ENCODE measurements at regions not wholly inside any gene's neighbourhood (a gene's known extent, or its start where the extent isn't known, plus 50 kb on each side); places are given as distances from the start of the nearest gene placed in this dataset.

- no peak overlapping the region for H3K4me3 Mint-ChIP-seq
- intact Hi-C loops (cut with micrococcal nuclease), result no loop called here
- no peaks in the 10 kb centered on the region for H3K4me1 Mint-ChIP-seq
- peaks cover 0 to 23% (median 0%) of the 10 kb centered on the region in 5 donors for H3K27me3 Mint-ChIP-seq
- no peak overlapping the region for H3K27ac Mint-ChIP-seq
- Histone ChIP-seq H3K9me3 (ENCODE audit: control insufficient read depth in 2 of 3, low read length in 3 of 3) (no peaks in the 10 kb centered on the region), H3K4me3 (ENCODE audit: low read length) (no peak overlapping the region), H3K36me3 (ENCODE audit: control insufficient read depth in 2 of 3, insufficient read depth in 3 of 3, low read length in 3 of 3) (no peaks in the 10 kb centered on the region), H3K27ac (ENCODE audit: low read depth, low read length) (no peak overlapping the region), H3K4me1 (ENCODE audit: control insufficient read depth in 2 of 2, insufficient read depth in 2 of 2, low read length in 2 of 2) (no peaks in the 10 kb centered on the region), H3K27me3 (ENCODE audit: control insufficient read depth in 2 of 2, insufficient read depth in 2 of 2, low read length in 2 of 2) (no peaks in the 10 kb centered on the region)
- CTCF ChIA-PET, result no interaction called here
- no peaks in the 10 kb centered on the region for H3K9me3 Mint-ChIP-seq
- no peak for DNase-seq
- POLR2A ChIA-PET, result no interaction called here
- H3K36me3 Mint-ChIP-seq, result no peaks in the 10 kb centered on the region
- no peak for ATAC-seq
Observed at GRCh38 chr12:75822416-75822815, 209.2 kb downstream of the PHLDA1 start.

GRCh38 chr12:75820848-75821578 lies 210.6 kb downstream of the PHLDA1 start:
- Mint-ChIP-seq H3K27ac (no peak overlapping the region), H3K4me3 (no peak overlapping the region), H3K27me3 (peaks cover 0 to 23% (median 0%) of the 10 kb centered on the region in 5 donors), H3K36me3 (no peaks in the 10 kb centered on the region), H3K9me3 (no peaks in the 10 kb centered on the region), H3K4me1 (peaks cover 0 to 4% (median 0%) of the 10 kb centered on the region in 7 donors)
- Histone ChIP-seq H3K4me1 (ENCODE audit: control insufficient read depth in 2 of 2, insufficient read depth in 2 of 2, low read length in 2 of 2) (no peaks in the 10 kb centered on the region), H3K9me3 (ENCODE audit: control insufficient read depth in 2 of 3, low read length in 3 of 3) (no peaks in the 10 kb centered on the region), H3K27me3 (ENCODE audit: control insufficient read depth in 2 of 2, insufficient read depth in 2 of 2, low read length in 2 of 2) (no peaks in the 10 kb centered on the region), H3K4me3 (ENCODE audit: low read length) (no peak overlapping the region), H3K27ac (ENCODE audit: low read depth, low read length) (no peak overlapping the region), H3K36me3 (ENCODE audit: control insufficient read depth in 2 of 3, insufficient read depth in 3 of 3, low read length in 3 of 3) (no peaks in the 10 kb centered on the region)
- no peak for ATAC-seq
- DNase-seq, result no peak
- intact Hi-C loops (cut with micrococcal nuclease), result no loop called here
- CTCF ChIA-PET, result interaction anchor here (0.5 to 1.2 kb wide), 3 partner anchors 8 to 209 kb away, joined by 3 to 4 read pairs (median 3); no protein-coding TSS in a partner anchor
- POLR2A ChIA-PET, result no interaction called here

GRCh38 chr12:75820071-75820470 lies 211.5 kb downstream of the PHLDA1 start:
- Histone ChIP-seq H3K4me3 (ENCODE audit: low read length) (no peak overlapping the region), H3K9me3 (ENCODE audit: control insufficient read depth in 2 of 3, low read length in 3 of 3) (no peaks in the 10 kb centered on the region), H3K27ac (ENCODE audit: low read depth, low read length) (no peak overlapping the region), H3K36me3 (ENCODE audit: control insufficient read depth in 2 of 3, insufficient read depth in 3 of 3, low read length in 3 of 3) (no peaks in the 10 kb centered on the region), H3K4me1 (ENCODE audit: control insufficient read depth in 2 of 2, insufficient read depth in 2 of 2, low read length in 2 of 2) (peaks cover 0 to 2% of the 10 kb centered on the region in 2 donors), H3K27me3 (ENCODE audit: control insufficient read depth in 2 of 2, insufficient read depth in 2 of 2, low read length in 2 of 2) (no peaks in the 10 kb centered on the region)
- H3K27ac Mint-ChIP-seq, result no peak overlapping the region
- intact Hi-C loops (cut with micrococcal nuclease), result no loop called here
- no peaks in the 10 kb centered on the region for H3K9me3 Mint-ChIP-seq
- ATAC-seq (no peak), DNase-seq (no peak)
- no peaks in the 10 kb centered on the region for H3K36me3 Mint-ChIP-seq
- H3K27me3 Mint-ChIP-seq, result peaks cover 0 to 23% (median 0%) of the 10 kb centered on the region in 5 donors
- CTCF ChIA-PET, result interaction anchor here (0.5 to 1.2 kb wide), 3 partner anchors 7 to 208 kb away, joined by 3 to 4 read pairs (median 3); no protein-coding TSS in a partner anchor
- H3K4me3 Mint-ChIP-seq, result no peak overlapping the region
- peaks cover 0 to 4% (median 0%) of the 10 kb centered on the region in 7 donors for H3K4me1 Mint-ChIP-seq
- POLR2A ChIA-PET, result no interaction called here

- H3K27me3 Mint-ChIP-seq, result peaks cover 0 to 20% (median 0%) of the 10 kb centered on the region in 5 donors
- no peaks in the 10 kb centered on the region for H3K27me3 ChIP-seq (ENCODE audit: control insufficient read depth in 2 of 2, insufficient read depth in 2 of 2, low read length in 2 of 2)
- DNase-seq, result no peak
- CTCF ChIA-PET, result no interaction called here
- POLR2A ChIA-PET, result no interaction called here
- H3K4me3 Mint-ChIP-seq, result no peak overlapping the region
- no peaks in the 10 kb centered on the region for H3K9me3 ChIP-seq (ENCODE audit: control insufficient read depth in 2 of 3, low read length in 3 of 3)
- no peak overlapping the region for H3K27ac Mint-ChIP-seq
- peaks cover 0 to 7% of the 10 kb centered on the region in 2 donors for H3K4me1 ChIP-seq (ENCODE audit: control insufficient read depth in 2 of 2, insufficient read depth in 2 of 2, low read length in 2 of 2)
- no peak overlapping the region for H3K27ac ChIP-seq (ENCODE audit: low read depth, low read length)
- intact Hi-C loops (cut with micrococcal nuclease), result loop anchor here in 1 of 2 donors (5.0 to 10.0 kb wide), 2 partner anchors 158 to 295 kb away; no protein-coding TSS in a partner anchor
- H3K9me3 Mint-ChIP-seq, result no peaks in the 10 kb centered on the region
- no peak overlapping the region for H3K4me3 ChIP-seq (ENCODE audit: low read length)
- no peaks in the 10 kb centered on the region for H3K36me3 ChIP-seq (ENCODE audit: control insufficient read depth in 2 of 3, insufficient read depth in 3 of 3, low read length in 3 of 3)
- no peak for ATAC-seq
- no peaks in the 10 kb centered on the region for H3K36me3 Mint-ChIP-seq
- H3K4me1 Mint-ChIP-seq, result peaks cover 0 to 7% (median 0%) of the 10 kb centered on the region in 7 donors
Observed at GRCh38 chr12:75819512-75819911, 212.1 kb downstream of the PHLDA1 start.

- Mint-ChIP-seq H3K4me1 (peaks cover 0 to 7% (median 0%) of the 10 kb centered on the region in 7 donors), H3K27me3 (peaks cover 0 to 15% (median 0%) of the 10 kb centered on the region in 5 donors), H3K4me3 (no peak overlapping the region), H3K9me3 (no peaks in the 10 kb centered on the region), H3K27ac (no peak overlapping the region), H3K36me3 (no peaks in the 10 kb centered on the region)
- peaks cover 0 to 7% of the 10 kb centered on the region in 2 donors for H3K4me1 ChIP-seq (ENCODE audit: control insufficient read depth in 2 of 2, insufficient read depth in 2 of 2, low read length in 2 of 2)
- intact Hi-C loops (cut with micrococcal nuclease), result loop anchor here in 1 of 2 donors (5.0 to 10.0 kb wide), 2 partner anchors 158 to 294 kb away; no protein-coding TSS in a partner anchor
- no peak for DNase-seq
- ChIA-PET POLR2A (no interaction called here), CTCF (interaction anchor here (0.6 to 0.7 kb wide), 2 partner anchors 215 to 325 kb away, joined by 3 to 5 read pairs; no protein-coding TSS in a partner anchor)
- no peaks in the 10 kb centered on the region for H3K36me3 ChIP-seq (ENCODE audit: control insufficient read depth in 2 of 3, insufficient read depth in 3 of 3, low read length in 3 of 3)
- H3K27ac ChIP-seq (ENCODE audit: low read depth, low read length), result no peak overlapping the region
- H3K27me3 ChIP-seq (ENCODE audit: control insufficient read depth in 2 of 2, insufficient read depth in 2 of 2, low read length in 2 of 2), result no peaks in the 10 kb centered on the region
- H3K9me3 ChIP-seq (ENCODE audit: control insufficient read depth in 2 of 3, low read length in 3 of 3), result no peaks in the 10 kb centered on the region
- no peak overlapping the region for H3K4me3 ChIP-seq (ENCODE audit: low read length)
- no peak for ATAC-seq
Observed at GRCh38 chr12:75818863-75819262, 212.7 kb downstream of the PHLDA1 start.

GRCh38 chr12:75816897-75817296 lies 214.7 kb downstream of the PHLDA1 start:
- no peaks in the 10 kb centered on the region for H3K36me3 Mint-ChIP-seq
- H3K27ac Mint-ChIP-seq, result no peak overlapping the region
- peaks cover 0 to 7% of the 10 kb centered on the region in 2 donors for H3K4me1 ChIP-seq (ENCODE audit: control insufficient read depth in 2 of 2, insufficient read depth in 2 of 2, low read length in 2 of 2)
- POLR2A ChIA-PET, result no interaction called here
- no peaks in the 10 kb centered on the region for H3K27me3 ChIP-seq (ENCODE audit: control insufficient read depth in 2 of 2, insufficient read depth in 2 of 2, low read length in 2 of 2)
- no peaks in the 10 kb centered on the region for H3K9me3 ChIP-seq (ENCODE audit: control insufficient read depth in 2 of 3, low read length in 3 of 3)
- intact Hi-C loops (cut with micrococcal nuclease), result loop anchor here (1.0 to 10.0 kb wide), 5 partner anchors 160 to 770 kb away; partner anchors contain the start of gene PHLDA1 (in 1 of the 2)
- H3K27me3 Mint-ChIP-seq, result peaks cover 0 to 5% (median 0%) of the 10 kb centered on the region in 5 donors
- no peak overlapping the region for H3K4me3 ChIP-seq (ENCODE audit: low read length)
- peaks cover 0 to 16% (median 0%) of the 10 kb centered on the region in 7 donors for H3K4me1 Mint-ChIP-seq
- ATAC-seq, result peak; percentile 59
- CTCF ChIA-PET, result interaction anchor here (1.0 to 1.1 kb wide), 2 partner anchors 220 kb away, joined by 3 read pairs; no protein-coding TSS in a partner anchor
- no peak overlapping the region for H3K4me3 Mint-ChIP-seq
- H3K9me3 Mint-ChIP-seq, result no peaks in the 10 kb centered on the region
- no peaks in the 10 kb centered on the region for H3K36me3 ChIP-seq (ENCODE audit: control insufficient read depth in 2 of 3, insufficient read depth in 3 of 3, low read length in 3 of 3)
- DNase-seq, result no peak
- no peak overlapping the region for H3K27ac ChIP-seq (ENCODE audit: low read depth, low read length)

Data from naive thymus-derived CD4-positive, alpha-beta T cell (primary cell).